ENCODE measurements at regions not wholly inside any gene's neighbourhood (a gene's known extent, or its start where the extent isn't known, plus 50 kb on each side); places are given as distances from the start of the nearest gene placed in this dataset.

GRCh38 chrX:77174680-77175519, 272.3 kb upstream of the FGF16 start:
- H3K4me2 ChIP-seq (ENCODE audit: low read length) = no peak overlapping the region
- TF ChIP-seq CTCF (IDR thresholded peaks at IDR 0.05; ENCODE audit: insufficient read depth, low read depth, low read length) = no peak
- TF ChIP-seq EZH2 (IDR thresholded peaks at IDR 0.05; ENCODE audit: insufficient read depth, low read length) = no peak
- no peaks in the 10 kb centered on the region for H3K9me3 Mint-ChIP-seq (ENCODE audit: unreplicated experiment)
- H3K27me3 Mint-ChIP-seq (ENCODE audit: low read depth, unreplicated experiment) = no peaks in the 10 kb centered on the region
- H3K36me3 ChIP-seq (ENCODE audit: insufficient read depth, low read length) = no peaks in the 10 kb centered on the region
- H3K27ac Mint-ChIP-seq (ENCODE audit: unreplicated experiment) = no peak overlapping the region
- H3K79me2 ChIP-seq (ENCODE audit: insufficient read depth, low read length) = no peaks in the 10 kb centered on the region
- FAIRE-seq (no peak), DNase-seq (ENCODE audit: low read depth) (no peak)
- H3K9ac ChIP-seq (ENCODE audit: low read length) = no peak overlapping the region
- no peaks in the 10 kb centered on the region for H3K9me3 ChIP-seq (ENCODE audit: insufficient read depth, low read depth, low read length)
- H3K4me3 Mint-ChIP-seq (ENCODE audit: unreplicated experiment) = no peak overlapping the region
- H2AFZ ChIP-seq (ENCODE audit: low read depth, low read length) = no peak overlapping the region
- no peaks in the 10 kb centered on the region for H3K4me1 ChIP-seq (ENCODE audit: insufficient read depth, low read length)
- H3K27me3 ChIP-seq (ENCODE audit: insufficient read depth, low read length) = no peaks in the 10 kb centered on the region
- no peaks in the 10 kb centered on the region for H4K20me1 ChIP-seq (ENCODE audit: insufficient read depth, low read length)
- H3K4me3 ChIP-seq (ENCODE audit: insufficient read depth, low read depth, low read length) = no peak overlapping the region
- no peaks in the 10 kb centered on the region for H3K4me1 Mint-ChIP-seq (ENCODE audit: low read depth, unreplicated experiment)
- no peak overlapping the region for H3K27ac ChIP-seq (ENCODE audit: low read depth, low read length)
- no peaks in the 10 kb centered on the region for H3K36me3 Mint-ChIP-seq (ENCODE audit: low read depth, unreplicated experiment)

GRCh38 chrX:77200663-77201062, 246.5 kb upstream of the FGF16 start:
- Histone ChIP-seq H2AFZ (ENCODE audit: low read depth, low read length) (no peak overlapping the region), H3K4me2 (ENCODE audit: low read length) (no peak overlapping the region), H3K4me3 (ENCODE audit: insufficient read depth, low read depth, low read length) (no peak overlapping the region), H3K36me3 (ENCODE audit: insufficient read depth, low read length) (no peaks in the 10 kb centered on the region), H3K9me3 (ENCODE audit: insufficient read depth, low read depth, low read length) (no peaks in the 10 kb centered on the region), H3K27me3 (ENCODE audit: insufficient read depth, low read length) (no peaks in the 10 kb centered on the region), H3K4me1 (ENCODE audit: insufficient read depth, low read length) (no peaks in the 10 kb centered on the region), H3K9ac (ENCODE audit: low read length) (no peak overlapping the region), H4K20me1 (ENCODE audit: insufficient read depth, low read length) (no peaks in the 10 kb centered on the region), H3K27ac (ENCODE audit: low read depth, low read length) (no peak overlapping the region), H3K79me2 (ENCODE audit: insufficient read depth, low read length) (no peaks in the 10 kb centered on the region)
- TF ChIP-seq CTCF (IDR thresholded peaks at IDR 0.05; ENCODE audit: insufficient read depth, low read depth, low read length) (no peak), EZH2 (IDR thresholded peaks at IDR 0.05; ENCODE audit: insufficient read depth, low read length) (no peak)
- Mint-ChIP-seq H3K9me3 (ENCODE audit: unreplicated experiment) (no peaks in the 10 kb centered on the region), H3K4me1 (ENCODE audit: low read depth, unreplicated experiment) (no peaks in the 10 kb centered on the region), H3K4me3 (ENCODE audit: unreplicated experiment) (no peak overlapping the region), H3K36me3 (ENCODE audit: low read depth, unreplicated experiment) (no peaks in the 10 kb centered on the region), H3K27ac (ENCODE audit: unreplicated experiment) (no peak overlapping the region), H3K27me3 (ENCODE audit: low read depth, unreplicated experiment) (no peaks in the 10 kb centered on the region)
- FAIRE-seq (no peak), DNase-seq (ENCODE audit: low read depth) (no peak)

GRCh38 chrX:77223046-77223445, 224.1 kb upstream of the FGF16 start:
- Mint-ChIP-seq H3K27ac (ENCODE audit: unreplicated experiment) (no peak overlapping the region), H3K36me3 (ENCODE audit: low read depth, unreplicated experiment) (no peaks in the 10 kb centered on the region), H3K9me3 (ENCODE audit: unreplicated experiment) (no peaks in the 10 kb centered on the region), H3K27me3 (ENCODE audit: low read depth, unreplicated experiment) (no peaks in the 10 kb centered on the region), H3K4me3 (ENCODE audit: unreplicated experiment) (no peak overlapping the region), H3K4me1 (ENCODE audit: low read depth, unreplicated experiment) (no peaks in the 10 kb centered on the region)
- H3K79me2 ChIP-seq (ENCODE audit: insufficient read depth, low read length) = no peaks in the 10 kb centered on the region
- H3K9me3 ChIP-seq (ENCODE audit: insufficient read depth, low read depth, low read length) = no peaks in the 10 kb centered on the region
- H3K27ac ChIP-seq (ENCODE audit: low read depth, low read length) = no peak overlapping the region
- no peak for TF ChIP-seq CTCF (IDR thresholded peaks at IDR 0.05; ENCODE audit: insufficient read depth, low read depth, low read length)
- TF ChIP-seq EZH2 (IDR thresholded peaks at IDR 0.05; ENCODE audit: insufficient read depth, low read length) = no peak
- no peak overlapping the region for H3K4me3 ChIP-seq (ENCODE audit: insufficient read depth, low read depth, low read length)
- H3K4me1 ChIP-seq (ENCODE audit: insufficient read depth, low read length) = no peaks in the 10 kb centered on the region
- H4K20me1 ChIP-seq (ENCODE audit: insufficient read depth, low read length) = no peaks in the 10 kb centered on the region
- FAIRE-seq (no peak), DNase-seq (ENCODE audit: low read depth) (no peak)
- no peak overlapping the region for H3K4me2 ChIP-seq (ENCODE audit: low read length)
- no peak overlapping the region for H2AFZ ChIP-seq (ENCODE audit: low read depth, low read length)
- no peaks in the 10 kb centered on the region for H3K36me3 ChIP-seq (ENCODE audit: insufficient read depth, low read length)
- no peaks in the 10 kb centered on the region for H3K27me3 ChIP-seq (ENCODE audit: insufficient read depth, low read length)
- H3K9ac ChIP-seq (ENCODE audit: low read length) = no peak overlapping the region
